NB4 (cell line): ENCODE measurements at regions not wholly inside any gene's neighbourhood (a gene's known extent, or its start where the extent isn't known, plus 50 kb on each side); places are given as distances from the start of the nearest gene placed in this dataset.

ENCODE experiments used
- MYC ChIP-seq: IDR thresholded peaks from 2 replicates; pipeline ENCODE4 v1.6.1; 2011; ENCODE audit warnings: low read depth, low read length
- POLR2A ChIP-seq: IDR thresholded peaks from 2 replicates; pipeline ENCODE4 v1.6.1; 2011; ENCODE audit warnings: mild to moderate bottlenecking; ENCODE audit not compliant: insufficient read length; ENCODE audit errors: extremely low read depth
- TF ChIP-seq, protein P1 (sequence below): IDR thresholded peaks from one replicate; pipeline ENCODE4 v1.5.1; 2012; ENCODE audit warnings: low read depth, low read length

- TF ChIP-seq, protein P1, sequence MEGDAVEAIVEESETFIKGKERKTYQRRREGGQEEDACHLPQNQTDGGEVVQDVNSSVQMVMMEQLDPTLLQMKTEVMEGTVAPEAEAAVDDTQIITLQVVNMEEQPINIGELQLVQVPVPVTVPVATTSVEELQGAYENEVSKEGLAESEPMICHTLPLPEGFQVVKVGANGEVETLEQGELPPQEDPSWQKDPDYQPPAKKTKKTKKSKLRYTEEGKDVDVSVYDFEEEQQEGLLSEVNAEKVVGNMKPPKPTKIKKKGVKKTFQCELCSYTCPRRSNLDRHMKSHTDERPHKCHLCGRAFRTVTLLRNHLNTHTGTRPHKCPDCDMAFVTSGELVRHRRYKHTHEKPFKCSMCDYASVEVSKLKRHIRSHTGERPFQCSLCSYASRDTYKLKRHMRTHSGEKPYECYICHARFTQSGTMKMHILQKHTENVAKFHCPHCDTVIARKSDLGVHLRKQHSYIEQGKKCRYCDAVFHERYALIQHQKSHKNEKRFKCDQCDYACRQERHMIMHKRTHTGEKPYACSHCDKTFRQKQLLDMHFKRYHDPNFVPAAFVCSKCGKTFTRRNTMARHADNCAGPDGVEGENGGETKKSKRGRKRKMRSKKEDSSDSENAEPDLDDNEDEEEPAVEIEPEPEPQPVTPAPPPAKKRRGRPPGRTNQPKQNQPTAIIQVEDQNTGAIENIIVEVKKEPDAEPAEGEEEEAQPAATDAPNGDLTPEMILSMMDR = no peak
- TF ChIP-seq POLR2A (no peak), MYC (no peak)
Observed at GRCh38 chr14:59026081-59026480, 162.4 kb upstream of the DAAM1 start.
